HG02610 (cell line): ENCODE measurements at regions not wholly inside any gene's neighbourhood (a gene's known extent, or its start where the extent isn't known, plus 50 kb on each side); places are given as distances from the start of the nearest gene placed in this dataset.
"Not testable (repeated sequence)": the region's sequence is repeated elsewhere in the genome, so short reads cannot be mapped to it uniquely, and the experiment has no call there.

Source experiments
- ATAC-seq: cut with Tn5 transposase; IDR thresholded peaks from one replicate; pipeline ENCODE4 v1.9.1; 2021; ENCODE audit warnings: mild to moderate bottlenecking, moderate library complexity; ENCODE audit not compliant: unreplicated experiment

GRCh38 chrX:118254611-118255010 lies 91.3 kb upstream of the WDR44 start:
- no peak for ATAC-seq

- no peak for ATAC-seq
These were observed 90.0 kb upstream of the WDR44 start for GRCh38 chrX:118255921-118256320.

GRCh38 chrX:118257781-118258180 lies 88.1 kb upstream of the WDR44 start:
- no peak for ATAC-seq

GRCh38 chrX:118259213-118259612 lies 86.7 kb upstream of the WDR44 start:
- ATAC-seq: no peak

- ATAC-seq: no peak
These were observed 84.8 kb upstream of the WDR44 start for GRCh38 chrX:118261151-118261550.

GRCh38 chrX:118271775-118272174 lies 74.1 kb upstream of the WDR44 start:
- no peak for ATAC-seq

GRCh38 chrX:118272242-118272641 lies 73.7 kb upstream of the WDR44 start:
- ATAC-seq: no peak

- no peak for ATAC-seq
These were observed 59.7 kb upstream of the WDR44 start for GRCh38 chrX:118286066-118286762.

- ATAC-seq: not testable (repeated sequence)
These were observed 50.1 kb upstream of the WDR44 start for GRCh38 chrX:118295818-118296217.
